HG02938 (cell line): ENCODE measurements at regions not wholly inside any gene's neighbourhood (a gene's known extent, or its start where the extent isn't known, plus 50 kb on each side); places are given as distances from the start of the nearest gene placed in this dataset.
"Not testable (repeated sequence)": the region's sequence is repeated elsewhere in the genome, so short reads cannot be mapped to it uniquely, and the experiment has no call there.

Experiments
- ATAC-seq: cut with Tn5 transposase; IDR thresholded peaks from one replicate; pipeline ENCODE4 v1.9.1; 2021; ENCODE audit warnings: mild to moderate bottlenecking, moderate library complexity; ENCODE audit not compliant: unreplicated experiment

DNA sequence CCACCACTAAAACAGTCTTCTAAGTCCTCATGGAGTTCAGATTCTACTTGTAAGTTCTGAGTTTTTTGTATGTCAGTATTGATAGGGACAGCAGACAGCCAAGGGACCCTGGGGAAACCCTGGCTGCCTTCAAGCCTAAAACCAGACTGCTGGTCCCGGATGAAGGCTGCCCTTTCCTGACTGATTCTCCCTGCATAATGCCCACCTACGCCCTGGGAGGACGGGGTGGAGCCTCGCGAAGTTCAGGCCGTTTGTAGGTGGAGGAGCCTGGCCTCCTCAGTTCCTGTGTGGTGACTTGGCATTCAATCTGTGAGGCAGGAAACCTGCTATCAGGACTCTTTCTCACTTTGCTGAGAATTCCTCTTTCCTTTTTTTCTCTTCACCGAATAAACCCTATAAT lies 120.3 kb upstream of the LGSN start:
- ATAC-seq, result no peak

DNA sequence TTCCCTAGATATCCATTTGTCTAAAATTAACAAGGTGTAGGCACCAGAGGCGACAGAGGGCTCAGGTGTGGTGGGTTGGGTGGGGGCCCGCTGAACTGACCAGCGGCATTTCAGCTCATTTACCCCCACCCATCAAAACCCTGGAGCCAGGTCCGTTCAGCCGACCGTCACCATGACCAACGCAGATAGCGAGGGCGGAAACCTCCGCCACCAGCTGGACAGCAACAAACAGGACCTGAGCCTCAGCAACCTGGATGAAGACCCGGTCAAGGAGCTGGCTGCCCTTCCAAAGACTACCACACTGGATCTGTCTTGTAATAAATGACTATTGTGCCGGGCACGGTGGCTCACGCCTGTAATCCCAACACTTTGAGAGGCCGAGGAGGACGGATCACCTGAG lies 120.8 kb upstream of the LGSN start:
- no peak for ATAC-seq

DNA sequence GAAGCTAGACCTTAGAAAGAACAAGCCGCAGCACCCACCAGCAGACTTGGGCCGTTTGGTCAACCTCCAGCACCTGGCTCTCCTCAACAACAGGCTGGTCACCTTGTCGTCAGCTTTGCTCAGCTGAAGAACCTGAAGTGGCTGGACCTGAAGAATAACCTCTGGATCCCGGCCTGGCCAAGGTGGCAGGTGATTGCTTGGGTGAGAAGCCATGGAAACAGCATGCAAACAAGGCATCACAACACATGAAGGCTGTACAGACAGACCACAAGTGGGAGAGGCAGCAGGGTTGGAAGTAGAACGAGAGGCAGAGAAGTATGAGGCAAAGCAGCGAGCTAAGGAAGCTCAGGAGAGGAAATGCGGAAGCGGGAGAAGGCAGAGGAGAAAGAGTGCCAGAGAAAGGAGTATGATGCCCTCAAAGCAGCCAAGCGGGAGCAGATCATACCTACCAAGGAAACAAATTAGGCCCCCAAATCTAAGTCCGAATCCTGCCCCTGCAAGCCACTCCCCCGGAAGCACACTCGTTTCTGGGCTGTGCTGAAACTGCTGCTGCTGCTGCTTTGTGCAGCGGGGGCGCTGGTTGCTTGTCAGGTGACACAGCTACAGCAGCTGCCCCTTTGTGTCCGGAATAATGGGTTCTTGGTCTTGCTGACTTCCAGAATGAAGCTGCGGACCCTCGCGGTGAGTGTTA lies 121.6 kb upstream of the LGSN start:
- ATAC-seq, result no peak

DNA sequence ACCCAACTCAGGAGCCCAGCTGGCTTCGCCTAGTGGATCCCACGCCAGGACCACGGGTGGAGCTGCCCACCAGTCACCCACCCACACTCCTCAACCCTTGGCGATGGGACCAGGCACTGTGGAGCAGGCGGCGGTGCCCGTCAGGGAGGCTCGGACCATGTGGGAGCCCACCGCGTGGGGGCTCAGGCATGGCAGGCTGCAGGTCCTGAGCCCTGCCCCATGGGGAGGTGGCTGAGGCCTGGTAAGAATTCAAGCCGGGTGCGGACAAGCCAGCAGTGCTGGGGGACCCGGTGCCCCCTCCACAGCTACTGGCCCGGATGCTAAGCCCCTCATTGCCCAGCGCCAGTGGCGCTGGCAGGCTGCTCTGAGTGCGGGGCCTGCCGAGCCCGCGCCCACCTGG lies 123.1 kb upstream of the LGSN start:
- ATAC-seq, result no peak

DNA sequence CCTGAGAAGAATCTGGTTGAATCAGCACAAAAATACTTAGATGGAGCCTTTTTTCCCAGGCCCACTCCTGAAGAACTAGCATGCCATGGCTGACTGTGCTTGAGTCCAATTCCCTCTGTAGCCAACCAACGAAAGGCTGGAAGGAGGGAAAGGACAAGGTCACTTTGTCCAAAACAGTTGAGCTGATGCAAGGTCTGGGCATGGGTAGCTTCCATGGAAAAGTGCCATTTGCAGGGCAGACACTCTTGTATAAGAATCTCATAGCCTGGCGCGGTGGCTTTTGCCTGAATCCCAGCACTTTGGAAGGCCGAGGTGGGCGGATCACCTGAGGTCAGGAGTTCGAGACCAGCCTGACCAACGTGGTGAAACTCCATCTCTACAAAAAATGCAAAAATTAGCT lies 125.0 kb upstream of the LGSN start:
- no peak for ATAC-seq

DNA sequence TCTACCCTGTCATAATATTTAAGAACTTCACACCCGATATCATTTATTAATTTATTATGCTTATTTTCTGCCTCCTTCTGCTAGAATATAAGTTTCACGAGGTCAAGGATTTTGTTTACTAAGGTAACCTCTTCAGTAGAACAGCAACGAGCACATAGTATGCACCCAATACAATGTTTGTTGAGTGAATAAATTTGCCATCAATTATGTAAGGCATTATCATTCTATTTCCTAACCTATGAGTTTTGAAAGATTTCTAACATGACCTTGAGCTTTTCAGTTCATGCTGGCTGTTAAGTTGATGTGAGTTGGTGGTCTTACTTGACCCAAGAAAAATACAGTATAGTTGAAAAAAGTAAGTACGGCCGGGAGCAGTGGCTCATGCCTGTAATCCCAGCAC lies 125.9 kb upstream of the LOC128125822 start:
- ATAC-seq, result no peak

DNA sequence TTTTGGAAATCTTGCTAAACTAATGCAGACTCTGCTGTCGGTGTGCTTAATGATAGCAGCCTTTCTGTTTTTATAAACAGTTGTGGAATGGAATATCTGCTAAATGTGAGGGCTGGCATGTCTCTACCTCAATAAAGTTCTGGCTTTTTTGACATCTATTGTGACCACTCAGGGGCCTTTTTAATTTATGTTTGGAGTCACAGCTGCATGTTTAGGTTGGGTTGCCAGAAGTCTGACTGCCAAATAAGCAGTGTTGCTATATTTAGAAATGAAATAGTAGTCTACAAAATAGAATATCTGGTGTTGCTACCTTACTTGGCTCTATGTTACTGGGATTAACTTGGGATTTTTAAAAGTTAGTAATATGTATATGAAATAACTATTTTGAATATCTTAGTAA lies 125.1 kb upstream of the LOC128125822 start:
- no peak for ATAC-seq

DNA sequence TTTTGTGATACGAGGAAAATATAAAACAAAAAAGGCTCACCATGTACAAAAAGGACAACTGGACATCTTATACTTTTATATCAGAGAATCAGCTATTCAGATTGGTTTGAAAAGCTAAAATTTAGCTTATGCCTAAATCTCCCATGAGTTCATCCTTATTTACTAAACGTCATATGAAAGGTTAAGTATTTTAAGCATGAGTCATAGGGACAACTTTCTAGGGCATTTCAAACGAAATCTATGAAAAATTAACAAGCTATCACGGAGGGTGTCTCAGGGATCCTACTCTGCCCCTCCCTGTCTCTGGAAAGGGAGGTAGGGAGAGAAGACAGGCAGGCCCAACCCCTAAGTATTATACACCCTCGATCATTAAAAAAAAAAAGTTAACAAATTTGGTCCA lies 124.1 kb upstream of the LOC128125822 start:
- no peak for ATAC-seq

DNA sequence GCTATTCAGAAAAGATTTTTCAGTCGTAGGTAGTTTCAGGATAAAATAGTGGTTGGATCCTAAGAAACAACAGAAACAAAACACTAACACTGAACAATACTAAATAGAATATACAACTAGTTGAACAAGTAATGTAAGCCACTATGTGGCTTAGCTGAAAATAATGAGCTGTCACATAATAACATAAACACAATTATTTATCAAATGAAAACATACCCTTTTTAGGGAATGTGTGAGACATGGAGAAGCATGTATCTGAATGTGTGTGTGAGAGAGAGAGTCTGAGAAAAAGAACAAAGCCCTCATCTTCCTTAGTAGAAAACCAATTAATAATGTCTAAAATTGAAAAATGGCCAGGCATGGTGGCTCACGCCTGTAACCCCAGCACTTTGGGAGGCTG lies 122.6 kb upstream of the LOC128125822 start:
- no peak for ATAC-seq

DNA sequence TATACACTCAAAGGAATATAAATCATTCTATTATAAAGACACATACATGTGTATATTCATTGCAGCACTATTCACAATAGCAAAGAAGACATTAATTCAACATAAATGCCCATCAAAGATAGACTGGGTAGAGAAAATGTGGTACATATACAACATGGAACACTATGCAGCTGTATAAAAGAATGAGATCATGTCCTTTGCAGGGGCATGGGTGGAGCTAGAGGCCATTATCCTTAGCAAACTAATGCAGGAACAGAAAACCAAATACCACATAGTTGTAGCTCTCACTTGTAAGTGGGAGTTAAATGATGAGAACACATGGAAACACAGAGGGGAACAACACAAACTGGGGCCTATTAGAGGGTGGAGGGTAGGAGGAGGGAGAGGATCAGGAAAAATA lies 121.0 kb upstream of the LOC128125822 start:
- no peak for ATAC-seq

DNA sequence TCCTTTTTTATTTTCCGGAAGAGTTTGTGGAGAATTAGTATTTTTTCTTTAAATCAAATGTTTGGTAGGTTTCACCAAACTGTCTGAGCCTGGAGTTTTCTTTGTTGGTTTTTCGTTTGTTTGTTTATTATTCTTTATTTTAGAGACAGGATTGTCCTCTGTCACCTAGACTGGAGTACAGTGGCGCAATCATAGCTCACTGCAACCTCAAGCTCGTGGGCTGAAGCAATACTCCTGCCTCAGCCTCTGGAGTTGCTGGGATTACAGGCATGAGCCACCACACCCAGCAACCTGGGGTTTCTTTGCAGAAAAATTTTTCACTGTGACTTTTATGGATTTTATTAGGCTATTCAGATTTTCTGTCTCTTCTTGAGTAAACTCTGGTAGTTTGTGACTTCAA lies 120.2 kb upstream of the LOC128125822 start:
- no peak for ATAC-seq

DNA sequence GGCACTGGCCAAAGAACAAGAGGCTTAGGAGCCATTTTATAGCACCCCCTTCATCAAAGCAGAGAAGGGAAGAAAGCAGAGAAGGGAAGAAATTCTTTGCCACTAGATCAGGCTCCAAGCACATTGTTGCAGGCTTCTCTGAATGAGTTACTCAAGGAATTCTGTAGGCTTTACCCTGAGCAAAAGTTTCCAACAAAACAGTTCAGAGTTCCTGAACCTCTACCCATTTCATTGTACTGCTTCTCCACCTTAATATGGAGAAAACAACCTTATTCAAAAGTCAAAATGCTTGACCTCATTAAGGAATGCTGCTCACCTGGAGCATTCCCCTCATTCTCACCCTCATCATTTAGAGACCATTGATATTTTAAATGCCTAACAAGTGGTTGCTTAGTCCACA lies 115.5 kb upstream of the LOC128125822 start:
- ATAC-seq, result no peak

DNA sequence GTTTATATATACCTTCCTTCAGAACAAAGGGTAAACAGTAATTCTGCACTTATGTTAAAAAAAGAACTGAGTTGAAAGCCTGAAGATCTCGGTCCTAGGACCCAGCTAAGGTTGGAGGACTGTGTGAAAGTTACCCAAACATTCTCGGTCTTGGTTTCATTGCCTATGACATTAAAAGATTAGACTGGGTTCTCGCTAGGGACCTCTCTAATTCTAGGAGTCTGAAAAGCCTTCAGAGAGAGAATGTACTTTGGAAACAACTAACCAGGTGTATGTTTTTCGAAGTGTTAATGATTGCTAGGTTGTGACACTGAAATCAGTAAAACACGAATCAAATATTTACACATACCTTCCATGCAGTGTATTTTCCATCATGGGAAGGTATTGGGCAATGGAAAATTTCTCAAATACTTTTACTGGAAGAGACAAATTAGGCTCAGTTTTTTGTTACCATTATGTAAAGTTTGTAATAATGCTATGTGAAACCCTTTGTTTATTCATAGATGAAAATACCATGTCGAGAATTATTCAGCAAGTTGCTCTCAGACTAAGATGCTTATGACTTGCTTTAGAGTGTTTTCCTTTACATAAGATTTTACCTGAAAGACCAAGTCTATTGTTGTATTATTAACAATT lies 113.7 kb upstream of the LOC128125822 start:
- ATAC-seq, result peak; percentile 83

DNA sequence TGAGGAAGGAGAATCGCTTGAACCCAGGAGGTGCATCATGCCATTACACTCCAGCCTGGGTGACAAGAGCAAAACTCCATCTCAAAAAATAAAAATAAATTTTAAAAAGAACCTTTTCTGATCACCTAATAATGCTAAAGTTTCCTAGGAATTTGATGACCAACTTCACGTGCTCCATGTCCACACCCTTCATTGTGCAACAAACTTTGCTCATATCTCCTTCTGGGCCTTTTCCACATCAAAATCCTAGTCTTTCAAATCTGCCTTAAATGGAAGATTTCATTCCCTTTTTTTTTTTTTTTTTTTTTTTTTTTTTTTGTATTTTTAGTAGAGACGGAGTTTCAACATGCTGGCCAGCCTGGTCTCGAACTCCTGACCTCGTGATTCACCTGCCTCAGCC lies 112.5 kb upstream of the LOC128125822 start:
- ATAC-seq, result no peak

DNA sequence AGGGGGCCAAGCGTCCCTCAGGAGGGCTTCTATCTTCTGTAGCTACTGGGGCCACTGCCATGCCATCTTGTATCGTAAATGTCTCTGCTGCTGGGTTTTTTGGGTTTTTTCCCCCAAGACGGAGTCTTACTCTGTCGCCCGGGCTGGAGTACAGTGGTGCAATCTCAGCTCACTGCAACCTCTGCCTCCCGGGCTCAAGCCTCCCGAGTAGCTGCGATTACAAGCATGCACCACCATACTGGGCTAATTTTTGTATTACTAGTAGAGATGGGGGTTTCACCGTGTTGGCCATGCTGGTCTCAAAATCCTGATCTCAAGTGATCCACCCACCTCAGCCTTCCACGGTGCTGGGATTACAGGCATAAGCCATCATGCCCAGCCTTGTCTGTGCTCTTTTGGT lies 111.3 kb upstream of the LOC128125822 start:
- ATAC-seq, result no peak

DNA sequence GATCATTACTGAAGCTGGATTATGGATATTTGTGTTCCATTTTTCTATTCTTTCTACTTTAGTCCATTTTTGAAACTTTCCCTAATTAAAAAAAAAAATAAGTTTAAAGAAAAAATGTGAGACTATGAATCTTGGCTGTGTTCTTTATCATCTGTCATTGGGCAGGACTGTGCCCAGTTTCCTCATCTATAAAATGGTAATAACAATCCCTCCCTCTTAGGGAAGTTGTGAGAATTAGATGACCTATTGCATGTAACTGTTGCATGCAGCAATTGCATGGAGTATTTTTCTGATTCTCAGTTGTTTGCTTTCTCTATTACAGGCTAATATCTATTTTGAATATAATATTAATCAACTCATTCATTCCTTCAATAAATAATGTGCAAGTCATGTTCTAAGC lies 108.2 kb upstream of the LOC128125822 start:
- no peak for ATAC-seq

DNA sequence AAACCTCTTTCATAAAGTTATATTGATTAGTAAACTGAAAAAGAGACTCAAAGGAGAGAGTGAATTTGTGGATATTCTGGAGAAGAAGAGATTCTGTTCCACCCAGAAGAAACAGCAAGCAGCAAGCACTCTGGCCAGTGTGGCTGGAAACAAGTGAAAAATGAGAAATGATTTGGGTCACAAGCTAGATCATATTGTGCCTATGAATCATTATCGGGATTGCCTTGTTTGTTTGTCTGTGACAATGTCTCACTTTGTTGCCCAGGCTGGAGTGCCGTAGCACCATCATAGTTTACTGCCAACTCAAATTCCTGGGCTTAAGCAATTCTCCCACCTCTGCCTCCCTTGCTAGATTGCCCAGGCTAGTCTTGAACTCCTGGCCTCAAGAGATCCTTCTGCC lies 106.5 kb upstream of the LOC128125822 start:
- ATAC-seq, result no peak

DNA sequence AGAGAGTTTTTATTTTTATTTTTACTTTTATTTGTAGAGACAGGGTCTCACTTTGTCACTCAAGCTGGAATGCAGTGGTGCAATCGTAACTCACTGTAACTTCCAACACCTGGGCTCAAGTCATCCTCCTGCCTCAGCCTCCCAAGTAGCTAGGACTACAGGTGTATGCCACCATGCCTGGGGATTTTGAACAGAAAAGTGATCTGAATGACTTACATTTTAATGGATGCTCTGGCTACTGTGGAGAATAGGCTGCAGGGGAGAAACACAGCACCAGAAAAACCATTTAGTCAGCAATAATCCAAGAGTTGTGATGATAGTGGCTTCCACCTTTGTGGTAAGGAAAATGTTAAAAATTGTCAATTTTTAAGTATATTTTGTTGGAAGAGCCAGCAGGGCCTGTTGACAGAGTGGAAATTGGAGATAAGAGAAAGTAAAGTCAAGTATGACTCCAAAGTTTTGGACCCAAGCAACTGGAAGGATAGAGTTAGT lies 106.0 kb upstream of the LOC128125822 start:
- ATAC-seq, result no peak

DNA sequence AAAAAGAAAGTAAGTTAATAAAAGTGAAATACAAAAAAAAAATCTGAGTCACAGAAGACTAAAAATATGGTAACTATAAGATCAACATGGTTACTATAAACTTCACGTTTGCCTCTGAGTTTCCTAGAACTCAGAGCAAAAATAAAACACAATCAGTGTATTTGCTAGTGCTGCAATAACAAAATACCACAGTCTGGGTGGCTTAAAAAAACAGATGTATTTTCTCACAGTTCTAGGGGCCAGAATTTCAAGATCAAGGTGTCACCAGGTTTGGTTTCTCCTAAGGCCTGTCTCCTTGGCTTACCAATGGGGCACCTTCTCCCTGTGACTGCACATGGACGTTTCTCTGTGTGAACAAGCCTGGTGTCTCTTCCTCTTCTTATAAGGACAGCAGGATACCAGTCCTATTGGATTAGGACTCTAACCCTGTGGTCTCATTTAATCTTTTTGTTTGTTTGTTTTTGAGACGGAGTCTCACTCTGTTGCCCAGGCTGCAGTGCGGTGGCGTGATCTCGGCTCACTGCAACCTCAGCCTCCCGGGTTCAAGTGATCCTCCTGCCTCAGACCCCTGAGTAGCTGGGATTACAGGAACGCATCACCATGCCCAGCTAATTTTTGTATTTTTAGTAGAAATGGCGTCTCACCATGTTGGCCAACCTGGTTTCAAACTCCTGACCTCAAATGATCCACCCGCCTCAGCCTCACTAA lies 104.9 kb upstream of the LOC128125822 start:
- no peak for ATAC-seq

DNA sequence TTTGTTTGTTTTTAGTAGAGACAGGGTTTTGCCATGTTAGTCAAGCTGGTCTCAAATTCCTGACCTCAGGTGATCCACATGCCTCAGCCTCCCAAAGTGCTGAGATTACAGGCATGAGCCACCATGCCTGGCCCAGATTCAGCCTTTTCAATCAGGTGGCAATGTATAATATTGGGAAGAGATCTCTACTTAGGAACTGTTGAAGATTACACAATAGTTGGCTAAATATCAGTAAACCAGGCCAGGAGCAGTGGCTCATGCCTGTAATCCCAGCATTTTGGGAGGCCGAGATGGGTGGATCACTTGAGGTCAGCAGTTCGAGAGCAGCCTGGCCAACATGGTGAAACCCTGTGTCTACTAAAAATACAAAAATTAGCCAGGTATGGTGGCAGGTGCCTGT lies 101.1 kb upstream of the LOC128125822 start:
- ATAC-seq, result not testable (repeated sequence)

DNA sequence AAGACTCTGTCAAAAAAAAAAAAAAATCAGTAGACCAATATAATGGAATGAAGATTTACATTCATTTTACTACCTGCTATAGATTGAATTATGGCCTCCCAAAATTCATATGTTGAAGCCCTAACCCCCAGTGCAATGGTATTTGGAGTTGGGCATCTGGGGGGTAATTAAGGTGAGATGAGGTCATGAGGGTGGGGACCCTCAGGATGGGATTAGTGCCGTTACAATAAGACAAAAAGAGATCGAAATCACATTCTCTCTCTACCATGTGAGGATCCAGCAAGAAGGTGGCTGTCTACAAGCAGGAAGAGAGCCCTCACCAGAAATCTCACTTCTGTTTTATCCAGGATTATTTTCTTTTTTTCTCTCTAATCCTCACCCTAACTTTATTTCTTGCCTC lies 100.6 kb upstream of the LOC128125822 start:
- no peak for ATAC-seq

DNA sequence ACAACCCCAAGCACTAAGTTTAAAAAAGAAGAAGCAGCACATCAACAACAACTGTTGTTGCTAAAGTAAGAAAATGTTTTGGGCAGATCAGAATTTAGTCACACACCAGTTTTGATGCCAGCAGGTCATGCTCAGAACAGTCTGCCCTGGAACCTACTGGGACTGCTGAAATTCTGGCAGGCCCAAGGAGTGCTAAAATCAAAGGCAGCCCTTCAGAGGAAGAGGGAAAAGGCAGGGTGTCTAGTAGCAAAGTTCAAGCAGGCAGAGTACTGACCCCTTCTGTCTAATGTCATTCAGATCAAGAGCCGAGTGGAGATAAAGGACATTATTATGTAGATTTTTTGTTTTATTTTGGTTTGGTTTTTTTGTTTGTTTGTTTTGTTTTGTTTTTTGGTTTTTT lies 96.6 kb upstream of the LOC128125822 start:
- no peak for ATAC-seq
